HepG2 (cell line): ENCODE measurements at regions not wholly inside any gene's neighbourhood (a gene's known extent, or its start where the extent isn't known, plus 50 kb on each side); places are given as distances from the start of the nearest gene placed in this dataset.

ENCODE experiments used
- CTCF ChIP-seq: sonication (generic); formaldehyde crosslinking; IDR thresholded peaks from 2 replicates; pipeline ENCODE4 v1.5.0; 2020; ENCODE audit warnings: mild to moderate bottlenecking, missing genetic modification reagents, moderate library complexity
- ZNF232 ChIP-seq: sonication (generic); formaldehyde crosslinking; IDR thresholded peaks from 2 replicates; pipeline ENCODE4 v1.4.0; 2020; ENCODE audit warnings: missing genetic modification reagents, borderline replicate concordance

GRCh38 chr22:44592126-44592823 is 94.2 kb upstream of the RTL6 start:
- TF ChIP-seq CTCF (CRISPR knock-in tag) (no peak), ZNF232 (CRISPR knock-in tag) (no peak)
